ENCODE measurements at regions not wholly inside any gene's neighbourhood (a gene's known extent, or its start where the extent isn't known, plus 50 kb on each side); places are given as distances from the start of the nearest gene placed in this dataset.
"Not testable (repeated sequence)": the region's sequence is repeated elsewhere in the genome, so short reads cannot be mapped to it uniquely, and the experiment has no call there.

- Histone ChIP-seq H3K4me2 (ENCODE audit: low read length) (no peak overlapping the region), H4K20me1 (ENCODE audit: insufficient read depth, low read length) (no peaks in the 10 kb centered on the region), H3K27me3 (ENCODE audit: insufficient read depth, low read length) (no peaks in the 10 kb centered on the region), H3K9me3 (ENCODE audit: low read length) (no peaks in the 10 kb centered on the region), H2AFZ (ENCODE audit: low read length) (no peak overlapping the region), H3F3A (ENCODE audit: insufficient read depth, low read length) (no peaks in the 10 kb centered on the region), H3K79me2 (ENCODE audit: insufficient read depth, low read length) (no peaks in the 10 kb centered on the region), H3K4me1 (ENCODE audit: insufficient read depth, low read length, severe bottlenecking) (peaks cover 6% of the 10 kb centered on the region), H3K9me2 (ENCODE audit: low read depth, low read length) (no peaks in the 10 kb centered on the region), H3K9ac (ENCODE audit: low read length) (no peak overlapping the region), H3K4me3 (ENCODE audit: low read depth, low read length, poor library complexity, severe bottlenecking) (no peak overlapping the region), H3K36me3 (ENCODE audit: insufficient read depth, low read length) (no peaks in the 10 kb centered on the region), H3K27ac (ENCODE audit: low read depth, low read length, poor library complexity, severe bottlenecking) (no peak overlapping the region)
- TF ChIP-seq, protein P1, sequence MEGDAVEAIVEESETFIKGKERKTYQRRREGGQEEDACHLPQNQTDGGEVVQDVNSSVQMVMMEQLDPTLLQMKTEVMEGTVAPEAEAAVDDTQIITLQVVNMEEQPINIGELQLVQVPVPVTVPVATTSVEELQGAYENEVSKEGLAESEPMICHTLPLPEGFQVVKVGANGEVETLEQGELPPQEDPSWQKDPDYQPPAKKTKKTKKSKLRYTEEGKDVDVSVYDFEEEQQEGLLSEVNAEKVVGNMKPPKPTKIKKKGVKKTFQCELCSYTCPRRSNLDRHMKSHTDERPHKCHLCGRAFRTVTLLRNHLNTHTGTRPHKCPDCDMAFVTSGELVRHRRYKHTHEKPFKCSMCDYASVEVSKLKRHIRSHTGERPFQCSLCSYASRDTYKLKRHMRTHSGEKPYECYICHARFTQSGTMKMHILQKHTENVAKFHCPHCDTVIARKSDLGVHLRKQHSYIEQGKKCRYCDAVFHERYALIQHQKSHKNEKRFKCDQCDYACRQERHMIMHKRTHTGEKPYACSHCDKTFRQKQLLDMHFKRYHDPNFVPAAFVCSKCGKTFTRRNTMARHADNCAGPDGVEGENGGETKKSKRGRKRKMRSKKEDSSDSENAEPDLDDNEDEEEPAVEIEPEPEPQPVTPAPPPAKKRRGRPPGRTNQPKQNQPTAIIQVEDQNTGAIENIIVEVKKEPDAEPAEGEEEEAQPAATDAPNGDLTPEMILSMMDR (IDR thresholded peaks at IDR 0.05; ENCODE audit: low read length), result no peak
- TF ChIP-seq EZH2 (IDR thresholded peaks at IDR 0.05; ENCODE audit: borderline replicate concordance, low read length), result no peak
Observed at GRCh38 chrX:125681058-125681457, 361.4 kb downstream of the TEX13C start.

- Histone ChIP-seq H3K4me2 (ENCODE audit: low read length) (no peak overlapping the region), H4K20me1 (ENCODE audit: insufficient read depth, low read length) (no peaks in the 10 kb centered on the region), H3F3A (ENCODE audit: insufficient read depth, low read length) (no peaks in the 10 kb centered on the region), H3K4me1 (ENCODE audit: insufficient read depth, low read length, severe bottlenecking) (peaks cover 6% of the 10 kb centered on the region), H2AFZ (ENCODE audit: low read length) (no peak overlapping the region), H3K79me2 (ENCODE audit: insufficient read depth, low read length) (no peaks in the 10 kb centered on the region), H3K9ac (ENCODE audit: low read length) (no peak overlapping the region), H3K27ac (ENCODE audit: low read depth, low read length, poor library complexity, severe bottlenecking) (no peak overlapping the region), H3K4me3 (ENCODE audit: low read depth, low read length, poor library complexity, severe bottlenecking) (no peak overlapping the region), H3K9me3 (ENCODE audit: low read length) (no peaks in the 10 kb centered on the region), H3K9me2 (ENCODE audit: low read depth, low read length) (no peaks in the 10 kb centered on the region), H3K27me3 (ENCODE audit: insufficient read depth, low read length) (no peaks in the 10 kb centered on the region), H3K36me3 (ENCODE audit: insufficient read depth, low read length) (no peaks in the 10 kb centered on the region)
- TF ChIP-seq, protein P1 (IDR thresholded peaks at IDR 0.05; ENCODE audit: low read length), result no peak
- TF ChIP-seq EZH2 (IDR thresholded peaks at IDR 0.05; ENCODE audit: borderline replicate concordance, low read length), result no peak
Observed at GRCh38 chrX:125681507-125681906, 361.8 kb downstream of the TEX13C start.

- H3K79me2 ChIP-seq (ENCODE audit: insufficient read depth, low read length); H3K4me3 ChIP-seq (ENCODE audit: low read depth, low read length, poor library complexity, severe bottlenecking); H3K4me1 ChIP-seq (ENCODE audit: insufficient read depth, low read length, severe bottlenecking); H3K9ac ChIP-seq (ENCODE audit: low read length); H4K20me1 ChIP-seq (ENCODE audit: insufficient read depth, low read length); H3K27ac ChIP-seq (ENCODE audit: low read depth, low read length, poor library complexity, severe bottlenecking); H3K9me3 ChIP-seq (ENCODE audit: low read length); H3F3A ChIP-seq (ENCODE audit: insufficient read depth, low read length); H3K27me3 ChIP-seq (ENCODE audit: insufficient read depth, low read length); H3K4me2 ChIP-seq (ENCODE audit: low read length); H2AFZ ChIP-seq (ENCODE audit: low read length); H3K9me2 ChIP-seq (ENCODE audit: low read depth, low read length); H3K36me3 ChIP-seq (ENCODE audit: insufficient read depth, low read length): not testable (repeated sequence)
Observed at GRCh38 chrX:125690522-125690921, 370.9 kb downstream of the TEX13C start.

- Histone ChIP-seq H3F3A (ENCODE audit: insufficient read depth, low read length) (no peaks in the 10 kb centered on the region), H3K9me3 (ENCODE audit: low read length) (no peaks in the 10 kb centered on the region), H3K9me2 (ENCODE audit: low read depth, low read length) (no peaks in the 10 kb centered on the region), H2AFZ (ENCODE audit: low read length) (no peak overlapping the region), H4K20me1 (ENCODE audit: insufficient read depth, low read length) (no peaks in the 10 kb centered on the region), H3K4me3 (ENCODE audit: low read depth, low read length, poor library complexity, severe bottlenecking) (no peak overlapping the region), H3K9ac (ENCODE audit: low read length) (no peak overlapping the region), H3K4me1 (ENCODE audit: insufficient read depth, low read length, severe bottlenecking) (no peaks in the 10 kb centered on the region), H3K79me2 (ENCODE audit: insufficient read depth, low read length) (no peaks in the 10 kb centered on the region), H3K27ac (ENCODE audit: low read depth, low read length, poor library complexity, severe bottlenecking) (no peak overlapping the region), H3K36me3 (ENCODE audit: insufficient read depth, low read length) (no peaks in the 10 kb centered on the region), H3K4me2 (ENCODE audit: low read length) (no peak overlapping the region), H3K27me3 (ENCODE audit: insufficient read depth, low read length) (no peaks in the 10 kb centered on the region)
- TF ChIP-seq EZH2 (IDR thresholded peaks at IDR 0.05; ENCODE audit: borderline replicate concordance, low read length), result no peak
Observed at GRCh38 chrX:125694171-125694570, 374.5 kb downstream of the TEX13C start.
